ENCODE measurements at regions not wholly inside any gene's neighbourhood (a gene's known extent, or its start where the extent isn't known, plus 50 kb on each side); places are given as distances from the start of the nearest gene placed in this dataset.

GRCh38 chr6:137290601-137291261 lies 71.5 kb upstream of the IFNGR1 start:
- ATAC-seq: no peak
- Histone ChIP-seq H3K9me3 (no peaks in the 10 kb centered on the region), H3K27ac (no peak overlapping the region), H3K36me3 (ENCODE audit: insufficient read depth in 1 of 2, low read depth in 1 of 2) (no peaks in the 10 kb centered on the region), H3K27me3 (ENCODE audit: insufficient read depth in 3 of 3, low read length in 2 of 3) (peaks cover 0 to 4% (median 0%) of the 10 kb centered on the region in 3 donors), H3K4me1 (no peaks in the 10 kb centered on the region), H3K4me3 (no peak overlapping the region)
- 77 to 83% (median 79%) methylated on average over 5 of the region's 5 CpGs for WGBS, 3 donors
- no peak for TF ChIP-seq CTCF (IDR thresholded peaks at IDR 0.05)
- intact Hi-C loops (cut with DNase I): no loop called here
- DNase-seq: no peak

- Histone ChIP-seq H3K9me3 (no peaks in the 10 kb centered on the region), H3K36me3 (ENCODE audit: insufficient read depth in 1 of 2, low read depth in 1 of 2) (no peaks in the 10 kb centered on the region), H3K4me1 (no peaks in the 10 kb centered on the region), H3K4me3 (no peak overlapping the region), H3K27ac (no peak overlapping the region), H3K27me3 (ENCODE audit: insufficient read depth in 3 of 3, low read length in 2 of 3) (peaks cover 0 to 4% (median 0%) of the 10 kb centered on the region in 3 donors)
- 84 to 88% (median 88%) methylated on average over 1 of the region's 1 CpG for WGBS, 3 donors
- ATAC-seq: no peak
- TF ChIP-seq CTCF (IDR thresholded peaks at IDR 0.05): no peak
- no peak for DNase-seq
- intact Hi-C loops (cut with DNase I): no loop called here
Observed at GRCh38 chr6:137286916-137287315, 67.7 kb upstream of the IFNGR1 start.

- Histone ChIP-seq H3K27ac (no peak overlapping the region), H3K9me3 (no peaks in the 10 kb centered on the region), H3K4me3 (no peak overlapping the region), H3K36me3 (ENCODE audit: insufficient read depth in 1 of 2, low read depth in 1 of 2) (no peaks in the 10 kb centered on the region), H3K27me3 (ENCODE audit: insufficient read depth in 3 of 3, low read length in 2 of 3) (peaks cover 0 to 1% (median 0%) of the 10 kb centered on the region in 3 donors), H3K4me1 (no peaks in the 10 kb centered on the region)
- DNase-seq (no peak), ATAC-seq (no peak)
- 83 to 90% (median 88%) methylated on average over 1 of the region's 1 CpG for WGBS, 3 donors
- TF ChIP-seq CTCF (IDR thresholded peaks at IDR 0.05): no peak
- intact Hi-C loops (cut with DNase I): no loop called here
Observed at GRCh38 chr6:137286368-137286767, 67.2 kb upstream of the IFNGR1 start.

- no peak for ATAC-seq
- H3K27ac ChIP-seq: no peak overlapping the region
Observed at GRCh38 chr6:137284811-137285110, 65.6 kb upstream of the IFNGR1 start.

More at GRCh38 chr6:137284811-137285110, 65.6 kb upstream of the IFNGR1 start:
- Histone ChIP-seq H3K4me1 (no peaks in the 10 kb centered on the region), H3K36me3 (ENCODE audit: insufficient read depth in 1 of 2, low read depth in 1 of 2) (no peaks in the 10 kb centered on the region), H3K9me3 (no peaks in the 10 kb centered on the region), H3K4me3 (no peak overlapping the region), H3K27me3 (ENCODE audit: insufficient read depth in 3 of 3, low read length in 2 of 3) (no peaks in the 10 kb centered on the region)
- DNase-seq: no peak
- intact Hi-C loops (cut with DNase I): no loop called here
- TF ChIP-seq CTCF (IDR thresholded peaks at IDR 0.05): no peak
